HCT116 (cell line): ENCODE measurements at regions not wholly inside any gene's neighbourhood (a gene's known extent, or its start where the extent isn't known, plus 50 kb on each side); places are given as distances from the start of the nearest gene placed in this dataset.

Experiments
- ATAC-seq: fragments of 200-7000 bp; cut with Tn5 transposase; 2 replicates; pipeline ENCODE4 v1.9.1; 2020; ENCODE audit warnings: mild to moderate bottlenecking, moderate library complexity
- BruUV-seq: library from RNA; stranded (reverse); fragments of 400-500 nt; replicated peaks from 2 replicates; lab custom pipeline; 2021; lab: Mats Ljungman, UMichigan
- CTCF ChIA-PET: fragments of 300-600 bp; sonication (Branson Sonifier 250); formaldehyde crosslinking; loops from one replicate; lab custom pipeline; 2021; ENCODE audit warnings: antibody characterized with exemption; lab: Charles Lee
- POLR2A ChIA-PET: fragments of 300-600, 350-600 bp; sonication (Branson Sonifier 250); formaldehyde crosslinking; loops from one replicate; lab custom pipeline; 2021; ENCODE audit warnings: antibody characterized with exemption; lab: Charles Lee
- RAD21 ChIA-PET, 2 experiments: fragments of 300-600 bp; sonication (Branson Sonifier 250); formaldehyde crosslinking; loops; one replicate each; lab custom pipeline; 2023; ENCODE audit warnings: low total read pairs in 2 of 2; ENCODE audit not compliant: uncharacterized antibody in 2 of 2, unreplicated experiment in 2 of 2, low non-redundant PET in 1 of 2; lab: Charles Lee
- DNase-seq: peaks from one replicate; pipeline ENCODE4 v3.0.0-alpha.2; 2010; ENCODE audit warnings: low read depth, low spot score
- H2AFZ ChIP-seq: fragments of 200-600 bp; shearing (Covaris generic), sonication (generic); 2 replicates; pipeline ENCODE4 v1.6.1; 2017; ENCODE audit warnings: low read depth, mixed run types, mixed read lengths, antibody characterized with exemption, low read length; ENCODE audit not compliant: poor library complexity, severe bottlenecking
- H3K27ac ChIP-seq: 2 replicates; pipeline ENCODE4 v1.5.1; 2012; ENCODE audit warnings: low read depth, low read length
- H3K27me3 ChIP-seq: fragments of 200-600 bp; sonication (generic); 2 replicates; pipeline ENCODE4 v1.6.1; 2016; ENCODE audit warnings: mixed run types, low read length, mixed read lengths; ENCODE audit not compliant: insufficient read depth
- H3K36me3 ChIP-seq, 2 experiments: fragments of 200-500 bp in 1 of 2; fragments of 200-600 bp in 1 of 2; sonication (Bioruptor generic) in 1 of 2; sonication (generic) in 1 of 2; 2 replicates each; pipeline versions ENCODE4 v1.5.1 to v1.6.1; 2014 to 2016; ENCODE audit warnings: low read length in 2 of 2, inconsistent platforms in 1 of 2, mixed read lengths in 1 of 2, mixed run types in 1 of 2; ENCODE audit not compliant: insufficient read depth in 2 of 2, control insufficient read depth in 1 of 2
- H3K4me1 ChIP-seq, 2 experiments: fragments of 200-600 bp in 1 of 2; sonication (generic) in 1 of 2; 2 replicates each; pipeline versions ENCODE4 v1.5.1 to v1.6.1; 2012 to 2017; ENCODE audit warnings: low read length in 2 of 2, inconsistent platforms in 1 of 2, mild to moderate bottlenecking in 1 of 2, mixed read lengths in 1 of 2, mixed run types in 1 of 2, moderate library complexity in 1 of 2; ENCODE audit not compliant: insufficient read depth in 2 of 2, control insufficient read depth in 1 of 2
- H3K4me2 ChIP-seq: fragments of 200-600 bp; sonication (generic); 2 replicates; pipeline ENCODE4 v1.6.1; 2017; ENCODE audit warnings: mixed run types, low read length, mixed read lengths
- H3K4me3 ChIP-seq, 2 experiments: fragments of 200-600 bp in 1 of 2; sonication (generic) in 1 of 2; replicated peaks in 1 of 2; 2 replicates each; pipeline ENCODE4 v1.5.1; 2011 to 2016; ENCODE audit warnings: low read length in 2 of 2, control low read depth in 1 of 2, low read depth in 1 of 2, mild to moderate bottlenecking in 1 of 2, mixed read lengths in 1 of 2, mixed run types in 1 of 2
- H3K79me2 ChIP-seq: fragments of 200-600 bp; sonication (generic); 2 replicates; pipeline ENCODE4 v1.6.1; 2017; ENCODE audit warnings: mild to moderate bottlenecking, mixed run types, low read length, moderate library complexity, mixed read lengths; ENCODE audit not compliant: insufficient read depth
- H3K9ac ChIP-seq: fragments of 200-600 bp; sonication (generic); 2 replicates; pipeline ENCODE4 v1.6.1; 2016; ENCODE audit warnings: low read length, mixed read lengths
- H3K9me2 ChIP-seq: fragments of 200-600 bp; sonication (generic), shearing (Covaris generic); 2 replicates; pipeline ENCODE4 v1.6.1; 2017; ENCODE audit warnings: mixed run types, mild to moderate bottlenecking, moderate library complexity; ENCODE audit not compliant: insufficient read depth
- H3K9me3 ChIP-seq, 2 experiments: fragments of 200-500 bp in 1 of 2; fragments of 200-600 bp in 1 of 2; sonication (Bioruptor generic) in 1 of 2; sonication (generic) in 1 of 2; 2 replicates each; pipeline ENCODE4 v1.6.1; 2014 to 2017; ENCODE audit warnings: low read length in 2 of 2, mixed read lengths in 2 of 2, inconsistent platforms in 1 of 2, low read depth in 1 of 2, mild to moderate bottlenecking in 1 of 2, mixed run types in 1 of 2, moderate library complexity in 1 of 2; ENCODE audit not compliant: control insufficient read depth in 1 of 2, insufficient read depth in 1 of 2
- H4K20me1 ChIP-seq: fragments of 200-600 bp; sonication (generic), shearing (Covaris generic); 2 replicates; pipeline ENCODE4 v1.6.1; 2017; ENCODE audit warnings: mixed run types, mild to moderate bottlenecking, moderate library complexity; ENCODE audit not compliant: insufficient read depth
- CBX3 ChIP-seq: IDR thresholded peaks from 2 replicates; pipeline ENCODE4 v1.6.1; 2012; ENCODE audit warnings: low read depth
- CEBPB ChIP-seq: IDR thresholded peaks from 2 replicates; pipeline ENCODE4 v1.6.1; 2012; ENCODE audit warnings: low read depth
- EZH2phosphoT487 ChIP-seq: fragments of 200-600 bp; IDR thresholded peaks from 2 replicates; pipeline ENCODE4 v1.6.1; 2018; ENCODE audit warnings: antibody characterized with exemption, borderline replicate concordance
- POLR2AphosphoS5 ChIP-seq: IDR thresholded peaks from 2 replicates; pipeline ENCODE4 v1.6.1; 2011; ENCODE audit warnings: mild to moderate bottlenecking, low read depth, low read length, moderate library complexity
- RAD21 ChIP-seq: IDR thresholded peaks from 2 replicates; pipeline ENCODE4 v1.6.1; 2012; ENCODE audit warnings: low read depth, mild to moderate bottlenecking
- SP1 ChIP-seq: IDR thresholded peaks from 2 replicates; pipeline ENCODE4 v1.6.1; 2012; ENCODE audit warnings: low read depth
- TCF7L2 ChIP-seq: IDR thresholded peaks from 2 replicates; pipeline ENCODE4 v1.7.0; 2011; ENCODE audit warnings: borderline replicate concordance, inconsistent platforms; ENCODE audit not compliant: insufficient read depth, insufficient read length; ENCODE audit errors: extremely low read depth
- YY1 ChIP-seq: IDR thresholded peaks from 2 replicates; pipeline ENCODE4 v1.6.1; 2011; ENCODE audit warnings: low read length, low read depth, moderate library complexity, mild to moderate bottlenecking; ENCODE audit not compliant: insufficient replicate concordance; ENCODE audit errors: extremely low read depth
- ZFX ChIP-seq: fragments of 450-650 bp; IDR thresholded peaks from 2 replicates; pipeline ENCODE4 v1.6.1; 2017
- intact Hi-C: fragments of 100-400 bp; cut with micrococcal nuclease; formaldehyde crosslinking; loops from 2 replicates; pipeline ENCODE4 v1.10.0; 2022
- TF ChIP-seq, protein P1 (sequence below): IDR thresholded peaks from 2 replicates; pipeline ENCODE4 v1.6.1; 2011; ENCODE audit warnings: mild to moderate bottlenecking, low read length, moderate library complexity; ENCODE audit not compliant: insufficient replicate concordance; ENCODE audit errors: extremely low read depth
- TF ChIP-seq, protein P2 (sequence below), 3 experiments: fragments of 200-600 bp in 1 of 3; sonication (generic) in 1 of 3; IDR thresholded peaks in 2 of 3; conservative IDR thresholded peaks in 1 of 3; 2 replicates each; pipeline ENCODE4 v1.5.1; 2012 to 2017; ENCODE audit warnings: low read depth in 2 of 3, low read length in 2 of 3, antibody characterized with exemption in 1 of 3, borderline replicate concordance in 1 of 3, control low read depth in 1 of 3, mild to moderate bottlenecking in 1 of 3, mixed read lengths in 1 of 3, mixed run types in 1 of 3, moderate library complexity in 1 of 3; ENCODE audit not compliant: insufficient read depth in 1 of 3

DNA sequence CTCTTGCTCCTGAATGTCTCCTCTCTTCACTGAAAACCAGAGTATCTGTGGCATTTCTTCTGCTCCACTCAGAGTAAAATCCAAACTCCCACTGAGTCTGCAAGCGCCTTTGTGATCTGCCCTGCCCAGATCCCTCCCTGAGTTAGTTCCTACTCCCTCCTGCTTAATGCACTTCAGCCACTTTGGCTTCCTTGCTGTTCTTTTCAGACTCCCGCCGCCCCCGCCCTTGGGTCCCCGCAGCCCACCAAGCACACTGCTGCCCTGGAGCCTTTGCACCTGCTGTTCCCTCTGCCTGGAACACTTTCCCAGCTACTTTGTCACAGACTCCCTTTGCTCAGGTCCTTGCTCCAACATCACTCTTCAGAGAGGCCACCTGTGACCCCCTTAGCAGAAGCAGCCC lies 127.2 kb upstream of the SLC25A48 start:
- no peak overlapping the region for H2AFZ ChIP-seq
- H3K36me3 ChIP-seq, result no peaks in the 10 kb centered on the region
- RAD21 ChIA-PET, result no interaction called here
- POLR2A ChIA-PET, result no interaction called here
- intact Hi-C loops, result no loop called here
- no peak overlapping the region for H3K4me2 ChIP-seq
- BruUV-seq, result no TSS peak
- H3K4me1 ChIP-seq, result peaks cover 0 to 5% of the 10 kb centered on the region in 2 experiments; a peak in 1 of 4 replicates
- H4K20me1 ChIP-seq, result no peaks in the 10 kb centered on the region
- no peak overlapping the region for H3K27ac ChIP-seq
- TF ChIP-seq, protein P1, sequence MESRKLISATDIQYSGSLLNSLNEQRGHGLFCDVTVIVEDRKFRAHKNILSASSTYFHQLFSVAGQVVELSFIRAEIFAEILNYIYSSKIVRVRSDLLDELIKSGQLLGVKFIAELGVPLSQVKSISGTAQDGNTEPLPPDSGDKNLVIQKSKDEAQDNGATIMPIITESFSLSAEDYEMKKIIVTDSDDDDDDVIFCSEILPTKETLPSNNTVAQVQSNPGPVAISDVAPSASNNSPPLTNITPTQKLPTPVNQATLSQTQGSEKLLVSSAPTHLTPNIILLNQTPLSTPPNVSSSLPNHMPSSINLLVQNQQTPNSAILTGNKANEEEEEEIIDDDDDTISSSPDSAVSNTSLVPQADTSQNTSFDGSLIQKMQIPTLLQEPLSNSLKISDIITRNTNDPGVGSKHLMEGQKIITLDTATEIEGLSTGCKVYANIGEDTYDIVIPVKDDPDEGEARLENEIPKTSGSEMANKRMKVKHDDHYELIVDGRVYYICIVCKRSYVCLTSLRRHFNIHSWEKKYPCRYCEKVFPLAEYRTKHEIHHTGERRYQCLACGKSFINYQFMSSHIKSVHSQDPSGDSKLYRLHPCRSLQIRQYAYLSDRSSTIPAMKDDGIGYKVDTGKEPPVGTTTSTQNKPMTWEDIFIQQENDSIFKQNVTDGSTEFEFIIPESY, result no peak
- TF ChIP-seq POLR2AphosphoS5 (no peak), SP1 (no peak), EZH2phosphoT487 (no peak), RAD21 (no peak)
- ATAC-seq (no peak), DNase-seq (no peak)
- H3K9me2 ChIP-seq, result no peaks in the 10 kb centered on the region
- peaks cover 15% of the 10 kb centered on the region for H3K27me3 ChIP-seq
- no peaks in the 10 kb centered on the region for H3K79me2 ChIP-seq
- CTCF ChIA-PET, result no interaction called here
- no peak overlapping the region for H3K9ac ChIP-seq
- H3K9me3 ChIP-seq, result no peaks in the 10 kb centered on the region
- no peak overlapping the region for H3K4me3 ChIP-seq

DNA sequence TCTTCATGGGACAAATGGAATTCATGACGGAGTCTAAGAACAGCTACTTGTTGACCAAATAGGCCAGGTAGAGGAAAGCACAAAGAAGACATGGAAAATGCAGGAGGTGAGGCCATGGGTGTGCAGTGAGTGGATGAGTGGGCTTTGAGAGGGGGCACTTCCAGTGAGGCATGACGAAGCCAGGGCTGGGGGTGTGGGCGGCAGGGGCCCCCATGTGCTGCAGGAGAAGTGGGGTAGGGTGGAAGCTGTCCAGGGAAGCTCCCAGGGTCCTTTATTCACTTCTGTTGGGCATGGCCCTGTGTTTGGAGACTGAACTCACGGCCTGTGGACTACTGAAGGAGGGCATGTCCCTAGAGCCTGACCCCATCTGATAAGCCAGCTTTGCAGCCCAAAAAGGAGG lies 127.6 kb upstream of the SLC25A48 start:
- no peak for ATAC-seq
- POLR2A ChIA-PET, result no interaction called here
- no peak for TF ChIP-seq RAD21
- TF ChIP-seq CBX3, result no peak
- no peak for TF ChIP-seq ZFX
- TF ChIP-seq, protein P2, sequence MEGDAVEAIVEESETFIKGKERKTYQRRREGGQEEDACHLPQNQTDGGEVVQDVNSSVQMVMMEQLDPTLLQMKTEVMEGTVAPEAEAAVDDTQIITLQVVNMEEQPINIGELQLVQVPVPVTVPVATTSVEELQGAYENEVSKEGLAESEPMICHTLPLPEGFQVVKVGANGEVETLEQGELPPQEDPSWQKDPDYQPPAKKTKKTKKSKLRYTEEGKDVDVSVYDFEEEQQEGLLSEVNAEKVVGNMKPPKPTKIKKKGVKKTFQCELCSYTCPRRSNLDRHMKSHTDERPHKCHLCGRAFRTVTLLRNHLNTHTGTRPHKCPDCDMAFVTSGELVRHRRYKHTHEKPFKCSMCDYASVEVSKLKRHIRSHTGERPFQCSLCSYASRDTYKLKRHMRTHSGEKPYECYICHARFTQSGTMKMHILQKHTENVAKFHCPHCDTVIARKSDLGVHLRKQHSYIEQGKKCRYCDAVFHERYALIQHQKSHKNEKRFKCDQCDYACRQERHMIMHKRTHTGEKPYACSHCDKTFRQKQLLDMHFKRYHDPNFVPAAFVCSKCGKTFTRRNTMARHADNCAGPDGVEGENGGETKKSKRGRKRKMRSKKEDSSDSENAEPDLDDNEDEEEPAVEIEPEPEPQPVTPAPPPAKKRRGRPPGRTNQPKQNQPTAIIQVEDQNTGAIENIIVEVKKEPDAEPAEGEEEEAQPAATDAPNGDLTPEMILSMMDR (IDR thresholded peaks at IDR 0.05 in 2 of 3, conservative IDR thresholded peaks at IDR 0.05 in 1 of 3; ENCODE audit: borderline replicate concordance in 1 of 3, insufficient read depth in 1 of 3, low read depth in 2 of 3, low read length in 2 of 3), result no peak
- no peak for TF ChIP-seq CEBPB
- TF ChIP-seq YY1, result no peak
- no peak for TF ChIP-seq TCF7L2
- H3K27me3 ChIP-seq, result peaks cover 14% of the 10 kb centered on the region
- no peaks in the 10 kb centered on the region for H4K20me1 ChIP-seq
- no peak overlapping the region for H3K27ac ChIP-seq
- DNase-seq, result no peak
- H2AFZ ChIP-seq, result no peak overlapping the region
- no peaks in the 10 kb centered on the region for H3K79me2 ChIP-seq
- CTCF ChIA-PET, result no interaction called here
- H3K9me2 ChIP-seq, result no peaks in the 10 kb centered on the region
- RAD21 ChIA-PET, result no interaction called here
- H3K4me2 ChIP-seq, result no peak overlapping the region
- no TSS peak for BruUV-seq
- H3K9ac ChIP-seq, result no peak overlapping the region
- intact Hi-C loops, result no loop called here
- no peak overlapping the region for H3K4me3 ChIP-seq
- no peaks in the 10 kb centered on the region for H3K9me3 ChIP-seq
- H3K36me3 ChIP-seq, result no peaks in the 10 kb centered on the region
- H3K4me1 ChIP-seq, result peaks cover 0 to 5% of the 10 kb centered on the region in 2 experiments; a peak in 1 of 4 replicates
